GM19468 (cell line): ENCODE measurements at regions not wholly inside any gene's neighbourhood (a gene's known extent, or its start where the extent isn't known, plus 50 kb on each side); places are given as distances from the start of the nearest gene placed in this dataset.

Experiments
- ATAC-seq: cut with Tn5 transposase; IDR thresholded peaks from one replicate; pipeline ENCODE4 v1.9.1; 2021; ENCODE audit warnings: mild to moderate bottlenecking, moderate library complexity, moderate number of reproducible peaks; ENCODE audit not compliant: unreplicated experiment; ENCODE audit errors: extremely low read depth

GRCh38 chr11:28871090-28871489 lies 762.9 kb downstream of the METTL15 start:
- no peak for ATAC-seq

GRCh38 chr11:28863422-28863821 lies 755.2 kb downstream of the METTL15 start:
- ATAC-seq: no peak

GRCh38 chr11:28860893-28861292 lies 752.7 kb downstream of the METTL15 start:
- ATAC-seq: no peak

- no peak for ATAC-seq
These were observed 749.9 kb downstream of the METTL15 start for GRCh38 chr11:28858076-28858475.

GRCh38 chr11:28849053-28849452 lies 740.9 kb downstream of the METTL15 start:
- no peak for ATAC-seq

GRCh38 chr11:28842716-28843115 lies 734.5 kb downstream of the METTL15 start:
- ATAC-seq: no peak

- ATAC-seq: no peak
These were observed 730.6 kb downstream of the METTL15 start for GRCh38 chr11:28838741-28839140.

- no peak for ATAC-seq
These were observed 729.4 kb downstream of the METTL15 start for GRCh38 chr11:28837599-28837998.

GRCh38 chr11:28836285-28837081 lies 728.3 kb downstream of the METTL15 start:
- no peak for ATAC-seq

GRCh38 chr11:28835790-28836189 lies 727.6 kb downstream of the METTL15 start:
- no peak for ATAC-seq

GRCh38 chr11:28835317-28835716 lies 727.1 kb downstream of the METTL15 start:
- no peak for ATAC-seq

GRCh38 chr11:28834877-28835276 lies 726.7 kb downstream of the METTL15 start:
- ATAC-seq: no peak

- no peak for ATAC-seq
These were observed 725.5 kb downstream of the METTL15 start for GRCh38 chr11:28833670-28834069.

- ATAC-seq: no peak
These were observed 725.0 kb downstream of the METTL15 start for GRCh38 chr11:28833169-28833568.

GRCh38 chr11:28826807-28827206 lies 718.6 kb downstream of the METTL15 start:
- no peak for ATAC-seq

GRCh38 chr11:28822576-28822975 lies 714.4 kb downstream of the METTL15 start:
- ATAC-seq: no peak

GRCh38 chr11:28820296-28820989 lies 712.3 kb downstream of the METTL15 start:
- no peak for ATAC-seq

GRCh38 chr11:28819741-28820140 lies 711.6 kb downstream of the METTL15 start:
- no peak for ATAC-seq

- ATAC-seq: no peak
These were observed 706.9 kb downstream of the METTL15 start for GRCh38 chr11:28815110-28815509.

- no peak for ATAC-seq
These were observed 700.6 kb downstream of the METTL15 start for GRCh38 chr11:28808771-28809170.

- ATAC-seq: no peak
These were observed 691.1 kb downstream of the METTL15 start for GRCh38 chr11:28799316-28799715.

- no peak for ATAC-seq
These were observed 690.1 kb downstream of the METTL15 start for GRCh38 chr11:28798286-28798685.
